Prostate gland (tissue), 2 donors: ENCODE measurements at regions not wholly inside any gene's neighbourhood (a gene's known extent, or its start where the extent isn't known, plus 50 kb on each side); places are given as distances from the start of the nearest gene placed in this dataset.

ENCODE experiments used
- POLR2A ChIP-seq: fragments of 450-650 bp; IDR thresholded peaks from one replicate; pipeline ENCODE4 v1.6.1; 2016; ENCODE audit warnings: antibody characterized with exemption, mild to moderate bottlenecking
- POLR2AphosphoS5 ChIP-seq: sonication (generic); formaldehyde crosslinking; IDR thresholded peaks from one replicate; pipeline ENCODE4 v1.6.1; 2017; ENCODE audit warnings: antibody characterized with exemption
- TF ChIP-seq, protein P1 (sequence below), 4 experiments: fragments of 200-600 bp in 2 of 4; fragments of 450-650 bp in 2 of 4; sonication (generic) in 2 of 4; IDR thresholded peaks; 1 replicate in 3 of 4; 2 replicates in 1 of 4; pipeline ENCODE4 v1.5.1; 2016 to 2019; ENCODE audit warnings: antibody characterized with exemption in 4 of 4, mild to moderate bottlenecking in 2 of 4, moderate library complexity in 2 of 4

DNA sequence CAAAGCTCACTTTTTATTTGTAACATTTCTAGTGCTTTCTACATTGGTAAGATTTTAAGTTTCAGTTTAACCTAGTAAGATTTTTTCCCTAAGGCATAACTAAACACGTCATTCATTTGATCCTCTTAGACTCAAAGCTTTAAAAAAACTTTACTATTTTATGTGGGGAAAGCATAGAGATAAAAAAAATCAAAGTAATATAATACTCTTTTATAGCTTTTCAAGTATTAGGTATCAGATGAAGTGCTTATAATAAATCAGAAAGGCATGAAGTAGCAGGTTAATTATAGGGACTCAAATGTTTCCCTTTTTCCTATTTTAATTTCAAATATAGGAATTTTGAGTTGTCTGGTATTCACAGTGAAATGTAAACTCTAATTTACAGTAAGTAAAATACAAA is 68.0 kb upstream of the POU5F2 start:
- TF ChIP-seq, protein P1, sequence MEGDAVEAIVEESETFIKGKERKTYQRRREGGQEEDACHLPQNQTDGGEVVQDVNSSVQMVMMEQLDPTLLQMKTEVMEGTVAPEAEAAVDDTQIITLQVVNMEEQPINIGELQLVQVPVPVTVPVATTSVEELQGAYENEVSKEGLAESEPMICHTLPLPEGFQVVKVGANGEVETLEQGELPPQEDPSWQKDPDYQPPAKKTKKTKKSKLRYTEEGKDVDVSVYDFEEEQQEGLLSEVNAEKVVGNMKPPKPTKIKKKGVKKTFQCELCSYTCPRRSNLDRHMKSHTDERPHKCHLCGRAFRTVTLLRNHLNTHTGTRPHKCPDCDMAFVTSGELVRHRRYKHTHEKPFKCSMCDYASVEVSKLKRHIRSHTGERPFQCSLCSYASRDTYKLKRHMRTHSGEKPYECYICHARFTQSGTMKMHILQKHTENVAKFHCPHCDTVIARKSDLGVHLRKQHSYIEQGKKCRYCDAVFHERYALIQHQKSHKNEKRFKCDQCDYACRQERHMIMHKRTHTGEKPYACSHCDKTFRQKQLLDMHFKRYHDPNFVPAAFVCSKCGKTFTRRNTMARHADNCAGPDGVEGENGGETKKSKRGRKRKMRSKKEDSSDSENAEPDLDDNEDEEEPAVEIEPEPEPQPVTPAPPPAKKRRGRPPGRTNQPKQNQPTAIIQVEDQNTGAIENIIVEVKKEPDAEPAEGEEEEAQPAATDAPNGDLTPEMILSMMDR (IDR thresholded peaks at IDR 0.05), result no peak
- no peak for TF ChIP-seq POLR2A
- TF ChIP-seq POLR2AphosphoS5, result no peak
